IPS-20b (cell line): ENCODE measurements at regions not wholly inside any gene's neighbourhood (a gene's known extent, or its start where the extent isn't known, plus 50 kb on each side); places are given as distances from the start of the nearest gene placed in this dataset.
"Not testable (repeated sequence)": the region's sequence is repeated elsewhere in the genome, so short reads cannot be mapped to it uniquely, and the experiment has no call there.

ENCODE experiments used
- H3K27ac ChIP-seq: one replicate; pipeline ENCODE4 v1.5.1; 2013; ENCODE audit warnings: low read length
- H3K27me3 ChIP-seq: 2 replicates; pipeline ENCODE4 v1.6.1; 2013; ENCODE audit warnings: mild to moderate bottlenecking, low read length, inconsistent platforms; ENCODE audit not compliant: insufficient read depth
- H3K36me3 ChIP-seq: 2 replicates; pipeline ENCODE4 v1.6.1; 2013; ENCODE audit warnings: low read depth, mild to moderate bottlenecking, inconsistent platforms, low read length, moderate library complexity; ENCODE audit not compliant: insufficient read depth
- H3K4me1 ChIP-seq: 2 replicates; pipeline ENCODE4 v1.6.1; 2013; ENCODE audit warnings: mild to moderate bottlenecking, control low read depth, inconsistent platforms, low read length, moderate library complexity; ENCODE audit not compliant: insufficient read depth
- H3K4me3 ChIP-seq: 2 replicates; pipeline ENCODE4 v1.5.1; 2013; ENCODE audit warnings: mild to moderate bottlenecking, low read length, inconsistent platforms
- H3K9ac ChIP-seq: 2 replicates; pipeline ENCODE4 v1.6.1; 2013; ENCODE audit warnings: low read depth, mild to moderate bottlenecking, inconsistent platforms, low read length, moderate library complexity
- H3K9me3 ChIP-seq: 2 replicates; pipeline ENCODE4 v1.6.1; 2013; ENCODE audit warnings: mild to moderate bottlenecking, low read depth, low read length, inconsistent platforms; ENCODE audit not compliant: insufficient read depth

GRCh38 chr5:21535114-21535513 lies 1318.0 kb downstream of the CDH12 start:
- H3K27me3 ChIP-seq, H3K4me3 ChIP-seq, H3K9ac ChIP-seq, H3K9me3 ChIP-seq, H3K36me3 ChIP-seq, H3K4me1 ChIP-seq, H3K27ac ChIP-seq: not testable (repeated sequence)

GRCh38 chr5:21521157-21521556 lies 1332.0 kb downstream of the CDH12 start:
- not testable (repeated sequence) for H3K27me3 ChIP-seq, H3K4me3 ChIP-seq, H3K9ac ChIP-seq, H3K4me1 ChIP-seq, H3K9me3 ChIP-seq, H3K27ac ChIP-seq, H3K36me3 ChIP-seq

- H3K4me1 ChIP-seq, H3K27me3 ChIP-seq, H3K9ac ChIP-seq, H3K27ac ChIP-seq, H3K36me3 ChIP-seq, H3K4me3 ChIP-seq, H3K9me3 ChIP-seq: not testable (repeated sequence)
Observed at GRCh38 chr5:21496926-21497325, 1356.2 kb downstream of the CDH12 start.

- not testable (repeated sequence) for H3K9ac ChIP-seq, H3K4me1 ChIP-seq, H3K27ac ChIP-seq, H3K36me3 ChIP-seq, H3K4me3 ChIP-seq, H3K27me3 ChIP-seq, H3K9me3 ChIP-seq
Observed at GRCh38 chr5:21496056-21496455, 1357.1 kb downstream of the CDH12 start.

GRCh38 chr5:21495235-21495634 lies 1357.9 kb downstream of the CDH12 start:
- H3K4me3 ChIP-seq, H3K27ac ChIP-seq, H3K36me3 ChIP-seq, H3K4me1 ChIP-seq, H3K9me3 ChIP-seq, H3K27me3 ChIP-seq, H3K9ac ChIP-seq: not testable (repeated sequence)

- H3K27ac ChIP-seq, H3K36me3 ChIP-seq, H3K9me3 ChIP-seq, H3K27me3 ChIP-seq, H3K9ac ChIP-seq, H3K4me1 ChIP-seq, H3K4me3 ChIP-seq: not testable (repeated sequence)
Observed at GRCh38 chr5:21494033-21494432, 1359.1 kb downstream of the CDH12 start.

- H3K9me3 ChIP-seq, H3K4me1 ChIP-seq, H3K27ac ChIP-seq, H3K9ac ChIP-seq, H3K4me3 ChIP-seq, H3K36me3 ChIP-seq, H3K27me3 ChIP-seq: not testable (repeated sequence)
Observed at GRCh38 chr5:21491182-21491581, 1362.0 kb downstream of the CDH12 start.

- H3K27me3 ChIP-seq, H3K27ac ChIP-seq: not testable (repeated sequence)
Observed at GRCh38 chr5:21488828-21489227, 1364.3 kb downstream of the CDH12 start.

GRCh38 chr5:21485458-21486000 lies 1367.6 kb downstream of the CDH12 start:
- not testable (repeated sequence) for H3K27ac ChIP-seq, H3K36me3 ChIP-seq, H3K27me3 ChIP-seq, H3K9ac ChIP-seq, H3K9me3 ChIP-seq, H3K4me1 ChIP-seq, H3K4me3 ChIP-seq

More at GRCh38 chr5:21488828-21489227, 1364.3 kb downstream of the CDH12 start:
- H3K4me1 ChIP-seq, H3K36me3 ChIP-seq, H3K9ac ChIP-seq, H3K4me3 ChIP-seq, H3K9me3 ChIP-seq: not testable (repeated sequence)

GRCh38 chr5:21484498-21484889 lies 1368.7 kb downstream of the CDH12 start:
- not testable (repeated sequence) for H3K9ac ChIP-seq, H3K27me3 ChIP-seq

GRCh38 chr5:21483790-21484497 lies 1369.2 kb downstream of the CDH12 start:
- not testable (repeated sequence) for H3K4me3 ChIP-seq, H3K9ac ChIP-seq, H3K9me3 ChIP-seq, H3K27me3 ChIP-seq, H3K36me3 ChIP-seq, H3K27ac ChIP-seq, H3K4me1 ChIP-seq

More at GRCh38 chr5:21484498-21484889, 1368.7 kb downstream of the CDH12 start:
- H3K36me3 ChIP-seq, H3K9me3 ChIP-seq, H3K4me1 ChIP-seq, H3K4me3 ChIP-seq, H3K27ac ChIP-seq: not testable (repeated sequence)

- not testable (repeated sequence) for H3K4me3 ChIP-seq, H3K36me3 ChIP-seq, H3K9ac ChIP-seq, H3K9me3 ChIP-seq, H3K4me1 ChIP-seq, H3K27me3 ChIP-seq, H3K27ac ChIP-seq
Observed at GRCh38 chr5:21482983-21483650, 1370.0 kb downstream of the CDH12 start.
